Activated naive CD4-positive, alpha-beta T cell treated with Interleukin-2 at 50 U/mL for 16 hours (primary cell): ENCODE measurements at regions not wholly inside any gene's neighbourhood (a gene's known extent, or its start where the extent isn't known, plus 50 kb on each side); places are given as distances from the start of the nearest gene placed in this dataset.

ENCODE experiments used
- DNase-seq: peaks from one replicate; pipeline ENCODE4 v3.0.0-alpha.2; 2020

DNA sequence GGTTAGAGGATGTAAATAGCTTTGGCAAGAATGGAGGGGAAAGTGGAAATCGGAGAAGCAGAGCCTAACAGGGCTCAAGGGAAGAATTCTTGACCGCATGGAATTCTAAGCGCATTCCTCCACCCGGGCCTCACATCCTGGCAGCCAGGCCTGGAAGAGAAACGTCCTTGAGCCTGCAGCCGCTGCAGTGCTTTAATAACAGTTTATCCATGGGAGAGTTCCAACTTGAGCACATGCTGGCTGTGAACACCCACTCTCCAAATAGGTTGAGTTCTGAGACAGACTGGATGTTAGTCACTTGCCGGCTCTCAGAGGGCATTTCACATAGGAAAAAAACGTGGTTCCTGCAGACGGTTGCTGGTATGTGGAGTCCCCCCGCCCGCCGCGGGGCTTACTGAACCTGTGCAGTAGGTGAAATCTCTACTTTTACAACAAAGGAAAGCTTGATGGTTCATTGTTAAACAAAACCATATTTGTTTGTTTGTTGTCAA, 61.4 kb upstream of the STEAP1B start:
- no peak for DNase-seq

- DNase-seq = peak; percentile 67
Measured at GRCh38 chr7:22559829-22560489, 60.0 kb upstream of the STEAP1B start.

DNA sequence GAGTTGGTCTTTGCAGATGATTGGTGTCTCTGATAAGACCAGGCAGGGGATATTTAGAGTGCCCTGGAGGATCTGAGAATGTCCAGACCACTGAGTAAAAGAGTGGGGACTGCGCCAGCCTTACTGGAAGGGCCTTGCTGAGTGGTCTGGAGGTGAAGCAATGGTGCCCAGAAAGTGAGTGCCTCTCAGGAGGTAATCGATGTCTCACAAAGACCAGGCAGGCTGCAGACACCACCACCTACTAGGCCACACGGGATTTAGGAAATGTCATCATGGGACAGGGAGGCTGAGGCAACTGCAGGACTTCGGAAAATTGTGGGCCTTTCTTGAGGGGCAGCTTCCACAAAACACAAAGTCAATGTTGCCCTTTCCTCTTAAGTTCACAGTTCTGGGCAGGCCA, 57.2 kb upstream of the STEAP1B start:
- no peak for DNase-seq

DNA sequence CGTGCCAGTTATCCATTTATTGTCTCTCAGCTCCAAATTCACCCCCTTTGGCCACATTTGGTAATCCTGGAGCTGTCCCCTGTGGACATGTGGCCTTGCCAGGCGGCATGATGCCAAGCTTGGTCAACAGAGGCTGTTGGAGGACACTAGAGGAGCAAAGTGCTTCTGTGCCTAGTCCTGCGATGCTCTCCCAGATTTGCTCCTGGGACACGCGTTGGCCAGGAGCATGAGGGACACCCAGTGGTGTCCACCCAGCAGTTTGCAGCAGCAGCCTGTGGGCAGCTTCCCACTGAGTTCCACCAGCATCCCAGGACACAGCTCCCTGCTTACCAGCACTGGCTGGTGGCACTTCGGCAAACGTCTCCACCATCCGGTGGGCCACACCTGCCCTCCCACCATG, 55.5 kb upstream of the STEAP1B start:
- DNase-seq = no peak

- DNase-seq = no peak
Measured at GRCh38 chr7:22554184-22554583, 54.2 kb upstream of the STEAP1B start.

GRCh38 chr7:22551768-22552513, 52.0 kb upstream of the STEAP1B start:
- no peak for DNase-seq

DNA sequence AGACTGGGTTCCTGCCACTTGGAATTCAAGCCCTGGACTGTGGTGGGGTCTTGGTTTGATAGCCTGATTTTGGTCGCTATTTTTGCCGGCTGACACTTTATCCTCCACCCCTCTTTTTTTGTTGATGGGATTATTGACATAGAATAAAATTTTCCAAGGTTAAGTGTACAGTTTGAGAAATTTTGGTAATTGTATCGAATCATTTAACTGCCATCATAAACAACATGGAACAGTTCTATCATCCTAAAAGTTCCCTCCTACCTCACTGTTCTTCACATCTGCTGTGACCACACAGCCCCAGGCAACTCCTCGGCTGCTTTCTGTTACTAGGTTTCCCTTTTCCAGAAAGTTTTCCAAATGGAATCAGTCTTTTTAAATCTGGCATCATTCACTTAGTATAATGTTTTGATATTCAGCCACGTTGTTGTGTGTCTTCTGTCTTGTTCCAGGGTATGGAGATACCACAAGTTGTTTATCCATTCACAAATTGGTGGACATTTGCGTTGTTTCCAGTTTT, 50.6 kb upstream of the STEAP1B start:
- no peak for DNase-seq

DNA sequence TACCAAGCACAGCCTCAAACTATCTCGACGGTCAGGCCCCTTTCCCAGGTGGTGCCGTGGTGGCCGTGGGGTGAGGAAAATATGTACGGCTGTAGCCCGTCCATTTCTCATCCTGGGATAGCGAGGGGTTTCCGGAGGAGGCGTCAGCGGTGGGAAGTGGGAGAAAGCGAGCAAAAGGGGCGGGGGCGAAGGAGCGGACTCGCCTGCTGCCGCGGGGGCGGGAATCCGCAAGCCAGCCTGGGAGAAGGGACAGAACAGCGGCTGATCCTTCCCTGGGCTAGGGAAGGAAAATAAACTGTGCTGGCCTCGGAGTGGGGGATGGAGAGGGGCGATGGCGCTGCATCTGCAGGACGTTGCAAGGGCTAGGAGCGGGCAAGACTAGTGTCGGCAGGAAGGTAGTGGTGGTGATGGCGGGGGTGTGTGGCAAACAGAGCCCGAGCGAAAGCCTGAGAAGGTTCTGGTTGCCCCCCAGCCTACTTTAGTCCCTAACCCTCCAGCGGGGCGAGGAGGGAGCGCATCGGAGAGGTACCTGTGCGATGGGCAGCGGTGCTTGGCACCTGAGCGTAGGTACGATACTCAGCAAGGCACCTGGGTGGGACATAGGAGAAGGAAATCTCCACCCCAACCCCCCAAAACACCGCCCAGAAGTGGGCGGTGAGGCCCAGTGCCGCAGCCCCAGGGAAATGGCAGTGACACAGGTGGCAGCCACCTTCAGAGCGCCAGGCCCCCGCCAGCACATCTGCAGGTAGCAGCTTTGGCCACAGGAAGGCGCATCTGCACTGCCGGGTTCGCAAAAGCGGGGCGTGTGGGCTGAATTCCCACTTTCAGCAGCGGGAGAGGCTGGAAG, 49.9 kb upstream of the STEAP1B start:
- DNase-seq = peak; percentile 17
